Upper lobe of left lung (tissue), 6 donors: ENCODE measurements at regions not wholly inside any gene's neighbourhood (a gene's known extent, or its start where the extent isn't known, plus 50 kb on each side); places are given as distances from the start of the nearest gene placed in this dataset.

ENCODE experiments used
- ATAC-seq, 2 donors: fragments of 200-7000 bp; cut with Tn5 transposase; one replicate each; pipeline ENCODE4 v1.9.1; 2022; ENCODE audit warnings: mild to moderate bottlenecking in 2 of 2, moderate library complexity in 2 of 2; ENCODE audit not compliant: low FRiP score in 2 of 2
- DNase-seq, 2 donors: peaks; one replicate each; pipeline ENCODE4 v3.0.0-alpha.2; 2019 to 2020
- H3K27ac ChIP-seq, 4 donors: fragments of 200-600 bp; sonication (generic); one replicate each; pipeline ENCODE4 v1.5.1; 2016 to 2019
- H3K27me3 ChIP-seq, 4 donors: fragments of 200-600 bp; sonication (generic); one replicate each; pipeline ENCODE4 v1.5.1; 2017 to 2019
- H3K36me3 ChIP-seq, 4 donors: fragments of 200-600 bp; sonication (generic); one replicate each; pipeline ENCODE4 v1.5.1; 2016 to 2019
- H3K4me1 ChIP-seq, 4 donors: fragments of 200-600 bp; sonication (generic); one replicate each; pipeline ENCODE4 v1.5.1; 2018 to 2019
- H3K4me3 ChIP-seq, 4 donors: fragments of 200-600 bp; sonication (generic); one replicate each; pipeline ENCODE4 v1.5.1; 2017 to 2019; ENCODE audit warnings: mild to moderate bottlenecking in 2 of 4, moderate library complexity in 1 of 4
- H3K9me3 ChIP-seq, 4 donors: fragments of 200-600 bp; sonication (generic); one replicate each; pipeline ENCODE4 v1.5.1; 2018 to 2019
- EP300 ChIP-seq, 4 donors: sonication (generic); formaldehyde crosslinking; IDR thresholded peaks; one replicate each; pipeline ENCODE4 v1.5.1; 2017; ENCODE audit warnings: antibody characterized with exemption in 4 of 4, control low read depth in 2 of 4
- POLR2A ChIP-seq, 4 donors: fragments of 450-650 bp; IDR thresholded peaks; one replicate each; pipeline ENCODE4 v1.5.1; 2016 to 2017; ENCODE audit warnings: antibody characterized with exemption in 4 of 4, mild to moderate bottlenecking in 2 of 4
- POLR2AphosphoS5 ChIP-seq, 2 donors: sonication (generic); formaldehyde crosslinking; IDR thresholded peaks; one replicate each; pipeline ENCODE4 v1.5.1; 2017; ENCODE audit warnings: antibody characterized with exemption in 2 of 2
- WGBS, 2 donors: methylation state at CpG; one replicate each; pipeline ENCODE4 v1.1.5; 2017 to 2018; 5-methylcytosine and 5-hydroxymethylcytosine counted together
- TF ChIP-seq, protein P1 (sequence below), 6 experiments: fragments of 450-650 bp in 4 of 6; fragments of 200-600 bp in 2 of 6; sonication (generic) in 2 of 6; IDR thresholded peaks; one replicate each; pipeline ENCODE4 v1.5.1; 2016 to 2019; ENCODE audit warnings: antibody characterized with exemption in 6 of 6
- donor health status: DM: no; HTN: no; CAD: no; lungs with moderate emphysema.
- donor health status: DM: no; HTN: yes; CAD: no; lungs with severe emphysema.

DNA sequence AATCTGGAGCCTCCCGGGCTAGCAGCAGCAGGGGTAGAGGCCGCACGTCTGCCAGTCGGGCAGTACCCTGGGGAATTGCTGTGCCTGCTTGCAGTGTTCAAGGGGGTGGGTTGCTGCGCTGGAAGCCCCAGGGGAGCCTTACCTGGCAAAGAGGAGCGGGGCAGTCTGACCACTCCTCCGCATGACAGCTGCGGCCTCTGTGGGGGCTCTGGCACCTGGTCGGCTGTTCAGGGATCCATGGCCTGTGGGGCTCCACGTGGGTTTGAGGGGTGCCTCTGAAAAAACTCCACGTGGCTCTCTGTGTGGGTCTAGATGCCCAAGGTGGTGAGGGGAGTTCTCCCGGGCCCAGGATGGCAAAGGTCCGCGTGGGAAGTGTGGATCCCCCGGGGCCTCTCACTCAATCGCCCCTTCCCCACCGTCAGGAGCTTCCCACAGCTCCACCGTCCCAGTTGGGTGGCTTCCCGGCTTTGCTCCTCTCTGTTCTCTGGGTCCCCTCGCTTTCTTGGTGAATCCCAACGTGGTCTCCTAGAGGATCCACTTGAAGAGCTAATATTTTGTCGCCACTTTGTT lies 184.5 kb downstream of the EFHB start:
- no peaks in the 10 kb centered on the region for H3K36me3 ChIP-seq
- TF ChIP-seq POLR2A (IDR thresholded peaks at IDR 0.05): no peak
- no peak for TF ChIP-seq POLR2AphosphoS5 (IDR thresholded peaks at IDR 0.05)
- TF ChIP-seq, protein P1, sequence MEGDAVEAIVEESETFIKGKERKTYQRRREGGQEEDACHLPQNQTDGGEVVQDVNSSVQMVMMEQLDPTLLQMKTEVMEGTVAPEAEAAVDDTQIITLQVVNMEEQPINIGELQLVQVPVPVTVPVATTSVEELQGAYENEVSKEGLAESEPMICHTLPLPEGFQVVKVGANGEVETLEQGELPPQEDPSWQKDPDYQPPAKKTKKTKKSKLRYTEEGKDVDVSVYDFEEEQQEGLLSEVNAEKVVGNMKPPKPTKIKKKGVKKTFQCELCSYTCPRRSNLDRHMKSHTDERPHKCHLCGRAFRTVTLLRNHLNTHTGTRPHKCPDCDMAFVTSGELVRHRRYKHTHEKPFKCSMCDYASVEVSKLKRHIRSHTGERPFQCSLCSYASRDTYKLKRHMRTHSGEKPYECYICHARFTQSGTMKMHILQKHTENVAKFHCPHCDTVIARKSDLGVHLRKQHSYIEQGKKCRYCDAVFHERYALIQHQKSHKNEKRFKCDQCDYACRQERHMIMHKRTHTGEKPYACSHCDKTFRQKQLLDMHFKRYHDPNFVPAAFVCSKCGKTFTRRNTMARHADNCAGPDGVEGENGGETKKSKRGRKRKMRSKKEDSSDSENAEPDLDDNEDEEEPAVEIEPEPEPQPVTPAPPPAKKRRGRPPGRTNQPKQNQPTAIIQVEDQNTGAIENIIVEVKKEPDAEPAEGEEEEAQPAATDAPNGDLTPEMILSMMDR (IDR thresholded peaks at IDR 0.05): no peak
- TF ChIP-seq EP300 (IDR thresholded peaks at IDR 0.05): no peak
- H3K4me3 ChIP-seq: no peak overlapping the region
- H3K4me1 ChIP-seq: no peaks in the 10 kb centered on the region
- H3K27me3 ChIP-seq: no peaks in the 10 kb centered on the region
- ATAC-seq (peak in 1 of 2 donors; percentile 30), DNase-seq (peak in 1 of 2 donors; percentile 44)
- peaks cover 0 to 6% (median 0%) of the 10 kb centered on the region in 4 donors for H3K9me3 ChIP-seq
- 85 to 86% methylated on average over 9 to 19 of the region's 22 CpGs for WGBS, 2 donors
- H3K27ac ChIP-seq: no peak overlapping the region

DNA sequence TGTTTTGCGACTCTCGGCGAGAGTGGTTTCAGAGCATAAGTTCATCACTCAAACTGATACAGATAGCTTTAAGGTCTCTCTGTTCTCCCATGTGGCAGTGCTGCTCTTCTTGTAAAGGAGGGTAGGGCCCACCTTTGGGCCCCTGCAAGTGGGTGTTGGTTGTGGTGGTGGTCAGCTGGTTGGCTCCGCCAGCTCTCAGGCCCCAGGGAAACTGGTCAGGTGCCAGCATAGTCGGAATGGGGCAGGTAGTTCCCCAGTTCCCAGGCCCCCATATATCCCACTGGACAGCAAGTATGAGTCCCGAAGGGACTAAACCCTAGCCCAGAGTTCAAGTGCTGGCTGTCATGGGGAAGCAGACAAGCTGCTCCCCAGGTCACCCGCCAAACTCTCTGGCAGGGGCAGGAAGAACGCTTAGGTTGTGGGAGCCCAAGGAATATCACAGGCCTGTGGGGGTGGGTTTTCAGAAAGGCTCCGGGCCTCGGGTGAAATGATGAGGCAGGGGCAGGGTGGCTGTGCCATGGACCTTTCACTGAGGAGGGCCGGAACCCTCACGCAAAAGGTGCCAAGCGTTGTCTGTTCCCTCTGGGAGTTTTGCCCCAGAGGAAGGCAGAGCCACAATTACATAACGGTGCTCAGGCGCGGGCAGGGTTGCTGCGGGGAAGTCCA lies 185.1 kb downstream of the EFHB start:
- H3K27ac ChIP-seq: no peak overlapping the region
- peak in 1 of 2 donors; percentile 0 for DNase-seq
- WGBS, 2 donors: 95 to 100% methylated on average over 9 to 15 of the region's 17 CpGs

DNA sequence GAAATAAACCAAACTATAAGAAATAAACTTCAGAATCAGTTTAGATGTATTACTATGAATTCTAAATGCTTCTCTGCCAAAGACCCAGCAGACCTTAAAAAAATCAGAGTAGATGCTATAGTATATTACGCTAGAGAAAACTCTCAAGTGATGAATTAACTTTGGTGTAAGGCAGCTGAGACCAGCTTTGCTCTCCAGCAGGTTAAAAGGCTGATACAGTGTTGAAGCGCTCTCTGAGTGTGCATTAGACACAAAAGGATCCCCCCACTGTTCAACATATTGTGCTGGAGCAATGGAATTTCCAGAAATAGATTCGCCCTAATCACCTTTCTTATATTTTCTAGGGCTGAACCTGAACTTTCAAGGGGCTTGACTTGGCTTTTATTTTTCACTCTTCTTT lies 190.0 kb downstream of the EFHB start:
- DNase-seq: no peak
- no peaks in the 10 kb centered on the region for H3K27me3 ChIP-seq
- no peak overlapping the region for H3K4me3 ChIP-seq
- no peak for ATAC-seq
- peaks cover 0 to 5% (median 0%) of the 10 kb centered on the region in 4 donors for H3K9me3 ChIP-seq
- WGBS, 2 donors: 73 to 76% methylated on average over 3 of the region's 3 CpGs
- TF ChIP-seq POLR2A (IDR thresholded peaks at IDR 0.05) (no peak), POLR2AphosphoS5 (IDR thresholded peaks at IDR 0.05) (no peak), EP300 (IDR thresholded peaks at IDR 0.05) (no peak)
- TF ChIP-seq, protein P1 (IDR thresholded peaks at IDR 0.05): no peak
- no peak overlapping the region for H3K27ac ChIP-seq
- no peaks in the 10 kb centered on the region for H3K4me1 ChIP-seq
- no peaks in the 10 kb centered on the region for H3K36me3 ChIP-seq

More for the DNA sequence above, 185.1 kb downstream of the EFHB start:
- no peak overlapping the region for H3K4me3 ChIP-seq
- peaks cover 0 to 6% (median 0%) of the 10 kb centered on the region in 4 donors for H3K9me3 ChIP-seq
- H3K36me3 ChIP-seq: no peaks in the 10 kb centered on the region
- H3K4me1 ChIP-seq: no peaks in the 10 kb centered on the region
- TF ChIP-seq, protein P1 (IDR thresholded peaks at IDR 0.05): no peak
- TF ChIP-seq POLR2AphosphoS5 (IDR thresholded peaks at IDR 0.05): no peak
- no peak for TF ChIP-seq EP300 (IDR thresholded peaks at IDR 0.05)
- TF ChIP-seq POLR2A (IDR thresholded peaks at IDR 0.05): no peak
- ATAC-seq: peak in 1 of 2 donors; percentile 11
- no peaks in the 10 kb centered on the region for H3K27me3 ChIP-seq

DNA sequence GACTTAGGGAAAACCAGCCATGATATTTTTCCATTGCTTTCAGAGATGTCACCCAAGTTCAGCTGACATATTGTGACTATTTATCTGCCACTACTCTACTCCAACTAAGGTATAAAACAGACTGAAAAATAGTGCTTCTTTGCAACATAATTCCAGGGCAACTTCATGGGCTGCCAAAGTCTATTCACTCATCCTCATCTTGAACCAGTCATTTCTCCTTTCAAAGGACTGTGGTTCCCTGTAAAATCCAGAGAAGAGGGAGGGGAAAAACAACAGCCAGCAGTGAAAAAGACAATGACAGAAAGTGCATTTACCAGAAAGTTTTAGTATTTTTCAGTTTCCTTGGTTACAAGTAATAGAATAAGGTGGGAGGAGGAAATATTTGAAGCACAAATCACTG lies 191.1 kb downstream of the EFHB start:
- H3K36me3 ChIP-seq: no peaks in the 10 kb centered on the region
- no peak overlapping the region for H3K4me3 ChIP-seq
- H3K27me3 ChIP-seq: no peaks in the 10 kb centered on the region
- no peaks in the 10 kb centered on the region for H3K4me1 ChIP-seq
- H3K9me3 ChIP-seq: no peaks in the 10 kb centered on the region
- no peak overlapping the region for H3K27ac ChIP-seq
- DNase-seq (no peak), ATAC-seq (no peak)
- TF ChIP-seq EP300 (IDR thresholded peaks at IDR 0.05): no peak
- TF ChIP-seq POLR2AphosphoS5 (IDR thresholded peaks at IDR 0.05): no peak
- no peak for TF ChIP-seq POLR2A (IDR thresholded peaks at IDR 0.05)
- TF ChIP-seq, protein P1 (IDR thresholded peaks at IDR 0.05): no peak

DNA sequence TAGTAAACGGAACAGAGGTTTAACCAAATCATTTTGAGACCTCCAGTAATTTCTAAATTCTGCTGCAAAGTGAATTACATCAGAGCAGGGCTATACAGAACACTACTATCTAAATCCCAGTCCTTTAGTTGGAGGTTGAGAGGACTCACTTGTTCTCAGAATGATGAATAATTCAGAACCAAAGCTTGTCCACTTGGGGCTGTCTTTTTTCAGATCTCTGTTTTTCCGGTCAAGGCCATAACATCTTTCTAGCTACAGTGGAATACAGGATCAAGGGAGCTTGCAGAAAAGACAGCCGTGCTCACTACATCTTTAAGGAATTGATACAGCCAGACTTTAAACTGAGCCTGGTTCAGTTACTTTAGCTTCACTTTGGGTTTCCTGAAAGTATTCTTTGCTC lies 194.5 kb downstream of the EFHB start:
- TF ChIP-seq EP300 (IDR thresholded peaks at IDR 0.05): no peak
- TF ChIP-seq, protein P1 (IDR thresholded peaks at IDR 0.05): no peak
- no peak for TF ChIP-seq POLR2A (IDR thresholded peaks at IDR 0.05)
- no peak for TF ChIP-seq POLR2AphosphoS5 (IDR thresholded peaks at IDR 0.05)
- H3K27ac ChIP-seq: no peak overlapping the region
- ATAC-seq (no peak), DNase-seq (no peak)
- H3K36me3 ChIP-seq: no peaks in the 10 kb centered on the region
- WGBS, 2 donors: 87% methylated on average over 3 of the region's 3 CpGs
- H3K4me1 ChIP-seq: no peaks in the 10 kb centered on the region
- no peaks in the 10 kb centered on the region for H3K27me3 ChIP-seq
- no peak overlapping the region for H3K4me3 ChIP-seq
- no peaks in the 10 kb centered on the region for H3K9me3 ChIP-seq
